Spleen (tissue), 7 donors: ENCODE measurements at regions not wholly inside any gene's neighbourhood (a gene's known extent, or its start where the extent isn't known, plus 50 kb on each side); places are given as distances from the start of the nearest gene placed in this dataset.

ENCODE experiments used
- POLR2AphosphoS5 ChIP-seq, 3 donors: sonication (generic); formaldehyde crosslinking; IDR thresholded peaks; one replicate each; pipeline ENCODE4 v1.5.1; 2017; ENCODE audit warnings: antibody characterized with exemption in 3 of 3
- TF ChIP-seq, protein P1 (sequence below), 11 experiments: fragments of 200-600 bp in 7 of 11; fragments of 450-650 bp in 4 of 11; sonication (generic) in 4 of 11; IDR thresholded peaks in 8 of 11; conservative IDR thresholded peaks in 3 of 11; 1 replicate in 7 of 11; 2 replicates in 4 of 11; pipeline versions ENCODE4 v1.4.0 to v1.8.0; 2016 to 2021; ENCODE audit warnings: antibody characterized with exemption in 11 of 11, inconsistent platforms in 4 of 11, mild to moderate bottlenecking in 1 of 11
- donor health status: DM: no; HTN: no; CAD: no; lungs with moderate emphysema.
- donor health status: DM: no; HTN: no; CAD: no.
- donor health status: DM: no; HTN: no; CAD: no.

DNA sequence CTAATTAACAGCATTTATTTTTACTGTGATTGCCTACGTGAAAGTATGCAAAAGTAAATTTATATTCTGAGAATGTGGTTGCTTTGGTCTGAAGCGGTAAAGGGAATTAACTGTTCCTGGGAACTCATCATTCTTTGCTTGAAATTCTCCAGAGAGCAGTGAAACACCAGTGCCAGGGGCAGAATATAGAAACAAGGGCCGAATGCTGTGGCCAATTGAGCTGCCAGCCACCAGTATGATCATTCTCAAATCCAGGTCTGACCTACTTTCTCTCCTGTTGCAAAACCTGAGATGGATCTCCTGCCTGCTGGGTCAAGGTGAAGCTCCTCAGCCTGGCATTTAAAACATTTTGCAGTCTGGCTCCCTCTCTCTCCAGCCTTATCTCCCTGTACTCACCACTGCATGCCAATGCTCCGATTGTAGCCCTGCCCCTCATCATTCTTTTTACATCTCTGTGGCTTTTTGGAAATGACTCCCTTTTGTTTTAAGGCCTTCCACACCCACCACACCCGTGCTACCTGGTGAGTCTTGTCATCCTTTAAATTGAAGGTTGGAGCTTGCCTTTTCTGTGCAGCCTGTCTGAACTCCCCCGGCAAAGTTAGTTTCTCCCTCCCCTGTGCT is 94.5 kb upstream of the TMEM178A start:
- no peak for TF ChIP-seq POLR2AphosphoS5 (IDR thresholded peaks at IDR 0.05)
- TF ChIP-seq, protein P1, sequence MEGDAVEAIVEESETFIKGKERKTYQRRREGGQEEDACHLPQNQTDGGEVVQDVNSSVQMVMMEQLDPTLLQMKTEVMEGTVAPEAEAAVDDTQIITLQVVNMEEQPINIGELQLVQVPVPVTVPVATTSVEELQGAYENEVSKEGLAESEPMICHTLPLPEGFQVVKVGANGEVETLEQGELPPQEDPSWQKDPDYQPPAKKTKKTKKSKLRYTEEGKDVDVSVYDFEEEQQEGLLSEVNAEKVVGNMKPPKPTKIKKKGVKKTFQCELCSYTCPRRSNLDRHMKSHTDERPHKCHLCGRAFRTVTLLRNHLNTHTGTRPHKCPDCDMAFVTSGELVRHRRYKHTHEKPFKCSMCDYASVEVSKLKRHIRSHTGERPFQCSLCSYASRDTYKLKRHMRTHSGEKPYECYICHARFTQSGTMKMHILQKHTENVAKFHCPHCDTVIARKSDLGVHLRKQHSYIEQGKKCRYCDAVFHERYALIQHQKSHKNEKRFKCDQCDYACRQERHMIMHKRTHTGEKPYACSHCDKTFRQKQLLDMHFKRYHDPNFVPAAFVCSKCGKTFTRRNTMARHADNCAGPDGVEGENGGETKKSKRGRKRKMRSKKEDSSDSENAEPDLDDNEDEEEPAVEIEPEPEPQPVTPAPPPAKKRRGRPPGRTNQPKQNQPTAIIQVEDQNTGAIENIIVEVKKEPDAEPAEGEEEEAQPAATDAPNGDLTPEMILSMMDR (IDR thresholded peaks at IDR 0.05 in 8 of 11, conservative IDR thresholded peaks at IDR 0.05 in 3 of 11): no peak
